D341Med (cell line): ENCODE measurements at regions not wholly inside any gene's neighbourhood (a gene's known extent, or its start where the extent isn't known, plus 50 kb on each side); places are given as distances from the start of the nearest gene placed in this dataset.
"Not testable (repeated sequence)": the region's sequence is repeated elsewhere in the genome, so short reads cannot be mapped to it uniquely, and the experiment has no call there.

Experiments
- DNase-seq: peaks from one replicate; pipeline ENCODE4 v3.0.0; 2012; ENCODE audit warnings: low spot score

GRCh38 chr1:219432191-219432606, 180.7 kb downstream of the ZC3H11B start:
- no peak for DNase-seq

- no peak for DNase-seq
These were observed 182.5 kb downstream of the ZC3H11B start for GRCh38 chr1:219430419-219430818.

GRCh38 chr1:219428651-219429050, 184.3 kb downstream of the ZC3H11B start:
- no peak for DNase-seq

DNA sequence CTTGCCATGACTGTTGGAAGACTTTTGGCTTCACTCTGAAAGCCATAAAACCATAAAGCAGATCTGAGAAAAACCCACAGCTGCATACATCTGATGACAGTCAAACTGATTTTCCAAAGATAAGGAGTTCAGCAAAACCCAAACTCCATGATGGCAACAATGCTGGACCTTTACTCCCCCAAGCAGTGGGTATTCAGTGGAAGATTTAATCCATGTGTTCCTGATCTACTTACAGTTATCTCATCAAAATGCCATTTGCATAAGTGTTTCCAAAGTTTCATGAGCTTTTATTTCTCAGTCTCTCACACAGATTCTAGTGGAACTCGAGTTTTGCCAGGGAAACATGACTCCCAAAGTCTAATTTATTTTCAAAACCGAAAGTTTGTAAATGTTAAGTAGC, 184.9 kb downstream of the ZC3H11B start:
- no peak for DNase-seq

DNA sequence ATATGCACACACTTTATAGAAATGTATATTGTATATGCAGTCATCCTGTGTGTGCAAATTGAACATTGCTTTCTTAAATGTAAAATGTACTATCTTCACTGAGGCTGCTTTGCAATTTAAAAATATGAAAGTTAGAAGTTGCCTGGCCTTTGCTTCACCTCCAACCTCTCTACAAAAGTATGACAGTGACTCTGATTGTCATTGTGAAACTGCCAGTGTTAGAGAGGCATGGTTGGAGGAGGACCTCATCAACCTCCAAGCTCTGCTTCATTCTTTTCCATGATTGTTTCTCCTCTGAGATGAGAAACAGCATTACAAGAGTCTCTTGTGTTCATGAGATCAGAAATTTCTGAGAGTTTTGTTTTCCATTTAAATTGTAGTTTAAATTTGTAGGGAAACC, 185.5 kb downstream of the ZC3H11B start:
- no peak for DNase-seq

GRCh38 chr1:219422811-219423598, 189.9 kb downstream of the ZC3H11B start:
- DNase-seq = no peak

DNA sequence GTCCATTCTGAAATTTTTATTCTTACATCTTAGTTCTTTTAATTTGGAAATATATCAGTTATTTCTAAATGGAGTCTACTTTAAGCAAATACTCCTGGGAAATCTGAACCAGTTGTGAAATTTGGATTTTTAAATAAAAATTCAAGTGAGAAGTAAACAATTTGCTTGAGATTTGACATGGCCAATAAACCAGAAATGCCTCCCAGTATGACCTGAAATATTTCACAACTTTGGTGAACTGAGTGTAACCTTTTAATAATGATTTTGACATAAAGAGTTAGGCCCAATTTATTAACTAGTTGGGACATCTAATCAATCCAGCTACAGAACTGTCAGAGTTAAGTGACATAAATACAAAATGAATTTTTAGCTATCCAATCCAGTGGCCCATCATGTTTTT, 192.0 kb downstream of the ZC3H11B start:
- no peak for DNase-seq

DNA sequence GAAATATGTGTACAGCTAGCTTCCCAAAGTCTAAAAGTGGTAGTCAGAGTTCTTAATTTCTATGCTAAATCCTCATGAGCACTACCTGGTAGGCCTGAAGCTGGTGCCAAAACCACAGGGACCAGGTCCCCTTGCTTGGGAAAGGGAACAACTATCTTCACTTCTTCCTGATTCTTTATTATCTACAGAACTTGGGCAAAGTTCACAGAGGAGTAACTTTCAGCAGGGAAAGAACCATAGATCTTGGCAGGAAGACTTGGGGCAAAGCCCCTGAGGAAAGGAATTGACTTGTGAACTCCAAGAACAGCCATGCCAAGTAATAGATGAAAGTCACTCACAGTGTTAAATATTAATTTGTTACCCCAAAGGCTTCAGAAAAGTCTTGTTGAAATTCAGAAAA, 193.0 kb downstream of the ZC3H11B start:
- no peak for DNase-seq

DNA sequence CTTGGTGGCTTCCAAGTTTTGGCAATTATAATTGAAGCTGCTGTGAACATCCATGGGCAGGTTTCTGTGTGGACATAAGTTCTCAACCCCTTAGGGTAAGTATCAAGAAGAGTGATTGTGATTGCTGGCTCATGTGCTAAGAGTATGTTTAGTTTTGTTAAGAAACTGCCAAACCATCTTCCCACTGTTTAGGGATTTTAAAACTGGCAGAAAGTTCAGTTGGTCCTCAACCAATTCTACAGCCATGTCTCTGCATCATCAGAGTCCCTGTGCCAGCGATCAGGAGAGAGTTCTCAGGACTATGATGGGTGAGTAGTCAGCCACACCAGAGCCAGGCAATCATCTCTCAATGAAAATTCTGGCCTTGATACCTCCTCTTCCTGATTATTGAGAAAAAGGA, 193.8 kb downstream of the ZC3H11B start:
- DNase-seq = no peak

DNA sequence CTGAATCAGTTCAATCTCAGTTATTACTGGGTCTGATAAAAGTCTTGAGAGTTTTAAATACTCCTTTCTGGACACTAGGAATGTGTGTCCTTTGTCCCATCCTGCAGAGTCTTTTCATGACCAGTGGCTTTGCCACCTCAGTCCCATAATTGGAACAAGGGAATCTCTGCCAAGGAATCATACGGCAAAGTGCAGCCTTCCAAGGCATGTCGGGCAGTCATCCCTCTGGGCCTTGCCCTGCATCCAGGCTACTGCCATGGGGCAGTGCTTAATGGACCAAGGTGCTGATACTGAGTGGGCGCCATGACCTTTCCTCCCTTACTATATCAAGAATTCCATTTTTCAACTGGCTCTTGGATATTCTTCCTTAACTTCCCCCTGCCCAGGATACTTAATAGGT, 195.3 kb downstream of the ZC3H11B start:
- DNase-seq = no peak

GRCh38 chr1:219416598-219417238, 196.2 kb downstream of the ZC3H11B start:
- DNase-seq = peak; percentile 58

- no peak for DNase-seq
These were observed 197.0 kb downstream of the ZC3H11B start for GRCh38 chr1:219415915-219416314.

GRCh38 chr1:219415433-219415832, 197.5 kb downstream of the ZC3H11B start:
- DNase-seq = no peak

GRCh38 chr1:219414250-219414649, 198.7 kb downstream of the ZC3H11B start:
- no peak for DNase-seq

- DNase-seq = no peak
These were observed 199.4 kb downstream of the ZC3H11B start for GRCh38 chr1:219413536-219413935.

DNA sequence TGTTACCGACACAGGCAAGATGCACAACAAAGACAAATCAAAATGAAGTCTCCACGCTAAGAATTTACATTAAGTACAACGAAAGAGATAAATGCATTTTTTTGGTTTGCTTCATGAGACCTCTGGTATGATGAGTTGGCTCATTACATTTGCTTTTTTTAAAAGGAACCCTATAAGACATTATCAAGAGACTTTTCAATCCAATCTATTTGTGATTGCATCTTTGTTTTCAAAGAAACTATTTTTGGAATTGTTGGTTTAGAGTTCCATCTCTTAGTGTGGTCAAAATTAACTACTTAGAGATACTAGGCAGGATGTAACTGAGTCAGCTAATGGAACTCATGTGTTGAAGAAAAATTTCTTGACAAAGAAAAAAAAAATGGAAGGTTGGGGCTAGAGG, 200.1 kb downstream of the ZC3H11B start:
- DNase-seq = no peak

- not testable (repeated sequence) for DNase-seq
These were observed 202.2 kb downstream of the ZC3H11B start for GRCh38 chr1:219410721-219411120.

- no peak for DNase-seq
These were observed 207.2 kb downstream of the ZC3H11B start for GRCh38 chr1:219405531-219406331.

- no peak for DNase-seq
These were observed 208.3 kb downstream of the ZC3H11B start for GRCh38 chr1:219404629-219405028.

DNA sequence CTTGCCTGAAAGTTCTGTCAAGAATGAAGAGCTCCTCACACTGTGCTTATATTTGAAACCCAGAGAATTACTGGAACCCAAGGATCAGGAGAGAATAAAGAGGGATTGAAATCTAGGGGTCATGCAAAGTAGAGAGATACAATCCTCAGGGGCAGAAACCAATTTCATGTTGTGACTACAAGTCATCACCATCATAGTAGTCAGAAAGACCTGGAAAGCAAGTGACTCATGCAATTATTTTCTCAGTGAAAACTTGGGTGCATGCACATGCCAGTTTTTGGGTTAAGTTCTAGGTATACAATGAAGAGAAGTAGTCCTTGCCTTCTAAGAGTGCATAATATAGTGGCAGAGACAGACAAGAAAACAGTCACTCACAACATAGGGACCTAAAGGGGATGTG, 210.0 kb downstream of the ZC3H11B start:
- DNase-seq = no peak

DNA sequence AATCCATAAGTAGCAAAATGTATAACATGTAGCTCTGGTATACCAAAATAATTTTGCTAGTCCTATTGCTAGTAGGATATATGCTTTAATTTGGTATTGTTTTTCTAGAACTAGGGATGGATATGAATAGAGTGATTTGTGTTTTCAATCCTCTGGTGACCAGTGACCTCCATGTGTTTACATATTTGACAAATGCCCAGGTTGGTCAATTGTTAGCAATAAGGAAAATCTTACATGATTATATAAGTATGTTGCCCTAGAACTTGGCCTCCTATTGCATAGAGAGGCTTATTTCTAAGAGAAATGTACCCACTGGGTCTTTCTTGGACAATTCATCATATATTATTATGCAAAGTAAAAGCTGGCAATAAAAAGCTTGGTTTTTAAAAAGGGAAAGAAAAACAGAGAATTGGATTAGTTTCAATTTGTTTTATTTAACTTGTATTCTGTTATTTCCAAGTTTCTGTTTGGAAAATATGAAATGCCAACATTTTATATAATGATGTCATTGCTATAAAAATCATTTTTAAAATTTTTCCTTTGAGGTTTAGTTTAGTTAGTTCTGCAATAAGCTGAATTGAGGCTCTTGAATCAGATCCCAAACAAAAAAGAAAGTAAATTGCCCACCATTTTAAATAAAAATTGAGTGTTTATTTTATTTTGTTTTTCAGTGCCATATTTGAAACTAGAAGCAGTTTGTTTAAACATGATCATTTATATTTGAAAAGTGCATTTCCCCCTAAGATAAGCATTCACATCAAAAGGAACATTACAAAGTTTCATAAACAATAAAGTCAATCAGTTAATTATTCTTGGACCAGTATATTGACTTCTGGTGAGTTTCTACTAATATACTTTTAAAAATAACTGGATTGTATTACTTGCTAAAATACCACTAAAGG, 210.9 kb downstream of the ZC3H11B start:
- DNase-seq = no peak

DNA sequence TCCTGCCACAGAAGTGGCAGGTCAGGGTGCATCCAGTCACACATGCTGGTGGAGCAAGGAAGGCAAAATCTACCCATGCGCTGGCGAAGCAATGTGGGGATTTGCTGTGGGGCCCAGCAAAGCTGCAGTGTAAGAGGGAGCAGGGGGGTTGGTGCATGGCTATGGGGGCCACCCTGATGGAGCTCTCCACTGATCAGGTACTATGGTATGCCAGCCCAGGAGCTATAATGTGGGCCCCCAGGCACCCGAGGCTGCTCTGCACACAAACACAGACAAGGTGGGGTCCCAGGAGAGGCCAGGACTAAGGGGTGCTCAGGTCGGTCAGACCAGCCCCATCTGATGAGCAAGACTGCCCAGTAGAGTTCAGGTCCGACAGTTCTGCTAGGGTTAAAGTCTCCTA, 213.5 kb downstream of the ZC3H11B start:
- DNase-seq = no peak
